ENCODE measurements at regions not wholly inside any gene's neighbourhood (a gene's known extent, or its start where the extent isn't known, plus 50 kb on each side); places are given as distances from the start of the nearest gene placed in this dataset.

DNA sequence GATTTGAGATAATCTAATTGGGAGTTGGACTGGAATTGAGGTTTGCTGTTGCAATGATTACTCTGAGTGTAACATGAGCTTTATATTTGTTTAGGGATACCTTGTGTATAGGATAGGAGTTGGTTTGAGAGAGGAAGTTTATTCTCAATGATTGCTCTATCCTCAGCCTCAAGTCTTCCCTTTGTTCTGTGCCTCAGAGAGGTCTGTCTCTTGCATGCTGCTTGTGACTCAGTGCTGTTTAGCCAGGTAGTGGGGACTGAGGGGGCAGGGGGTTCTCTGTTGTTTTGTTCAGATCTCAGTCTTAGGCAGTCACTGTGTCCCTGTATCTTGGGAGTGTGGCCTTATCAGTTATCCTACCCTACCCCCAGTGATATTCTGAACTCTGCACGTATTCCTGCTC lies 192.1 kb downstream of the SPATA31D1 start:
- H3K4me1 Mint-ChIP-seq = peaks cover 15 to 20% of the 10 kb centered on the region in 2 experiments
- peaks cover 3 to 5% of the 10 kb centered on the region in 2 experiments; a peak in 4 of 5 replicates for H3K9me3 Mint-ChIP-seq
- Histone ChIP-seq H2BK5ac (ENCODE audit: insufficient read length, low read length) (no peak overlapping the region), H2AK5ac (ENCODE audit: insufficient read length, low read length) (no peak overlapping the region), H3K27ac (ENCODE audit: insufficient read length, low read depth, low read length) (no peak overlapping the region), H3K4me1 (ENCODE audit: insufficient read depth, low read length) (no peaks in the 10 kb centered on the region; the same call in 1 of the 2 replicates), H3K79me2 (ENCODE audit: insufficient read depth, low read length) (no peaks in the 10 kb centered on the region), H3K23ac (ENCODE audit: insufficient read length, low read depth, low read length) (no peak overlapping the region), H3K79me1 (ENCODE audit: insufficient read depth, low read depth, low read length, poor library complexity, severe bottlenecking) (no peaks in the 10 kb centered on the region), H2BK12ac (ENCODE audit: insufficient read length, low read depth, low read length) (no peak overlapping the region), H3K14ac (ENCODE audit: insufficient read depth, low read length) (no peak overlapping the region), H2AFZ (ENCODE audit: low read length) (no peak overlapping the region), H3K56ac (ENCODE audit: insufficient read length, low read depth, low read length) (no peak overlapping the region), H4K91ac (ENCODE audit: insufficient read length, low read depth, low read length) (no peak overlapping the region), H3T11ph (ENCODE audit: low read length) (no peak overlapping the region), H4K8ac (replicated peaks; ENCODE audit: insufficient read length, low read depth, low read length) (no peak overlapping the region), H3K18ac (ENCODE audit: insufficient read length, low read depth, low read length) (no peak overlapping the region), H4K5ac (ENCODE audit: insufficient read length, low read depth, low read length) (no peak overlapping the region), H2BK120ac (ENCODE audit: low read depth, low read length, poor library complexity, severe bottlenecking) (no peak overlapping the region), H3K4me2 (ENCODE audit: insufficient read depth, insufficient read length, low read length) (no peak overlapping the region), H3K4ac (ENCODE audit: low read depth, low read length) (no peak overlapping the region), H3K9ac (ENCODE audit: extremely low read depth, insufficient read length, low read length) (no peak overlapping the region), H4K20me1 (ENCODE audit: control insufficient read depth, insufficient read depth, insufficient read length) (no peaks in the 10 kb centered on the region), H3K27me3 (ENCODE audit: insufficient read depth, low read length) (no peaks in the 10 kb centered on the region), H2BK20ac (ENCODE audit: low read depth, low read length, poor library complexity, severe bottlenecking) (no peak overlapping the region), H2BK15ac (ENCODE audit: low read depth, low read length) (no peak overlapping the region), H3K23me2 (ENCODE audit: insufficient read length, low read depth, low read length, poor library complexity, severe bottlenecking) (no peaks in the 10 kb centered on the region), H3K9me3 (ENCODE audit: control insufficient read depth, low read depth, low read length) (no peaks in the 10 kb centered on the region)
- WGBS (ENCODE audit: extremely low coverage, insufficient read length, low lambda C conversion rate) = no CpG with 5 or more reads among the region's 1 CpG
- no peak for DNase-seq
- H3K36me3 Mint-ChIP-seq (ENCODE audit: insufficient read depth in 1 of 3, low read depth in 3 of 3) = peaks cover 0 to 8% (median 2%) of the 10 kb centered on the region in 3 experiments; a peak in 2 of 7 replicates
- TF ChIP-seq CTCF (conservative IDR thresholded peaks at IDR 0.05) = no peak
- H3K27ac Mint-ChIP-seq = peak overlapping the region in 2 of 3 experiments; percentile 10 to 63; a peak in 1 of 7 replicates
- H3K27me3 Mint-ChIP-seq (ENCODE audit: low read depth) = no peaks in the 10 kb centered on the region
- H3K4me3 Mint-ChIP-seq = no peak overlapping the region
